Hepatocyte (in vitro differentiated cells): ENCODE measurements at regions not wholly inside any gene's neighbourhood (a gene's known extent, or its start where the extent isn't known, plus 50 kb on each side); places are given as distances from the start of the nearest gene placed in this dataset.

Source experiments
- CTCF ChIP-seq: fragments of 200-600 bp; sonication (generic); IDR thresholded peaks from 2 replicates; pipeline ENCODE4 v1.5.1; 2016; ENCODE audit warnings: antibody characterized with exemption, mild to moderate bottlenecking; ENCODE audit not compliant: poor library complexity
- EZH2 ChIP-seq: fragments of 200-600 bp; sonication (generic); IDR thresholded peaks from 2 replicates; pipeline ENCODE4 v1.6.1; 2016; ENCODE audit warnings: antibody characterized with exemption, mild to moderate bottlenecking, borderline replicate concordance

GRCh38 chr5:124602925-124603650 lies 143.4 kb downstream of the ZNF608 start:
- TF ChIP-seq EZH2 (no peak), CTCF (no peak)
